ENCODE measurements at regions not wholly inside any gene's neighbourhood (a gene's known extent, or its start where the extent isn't known, plus 50 kb on each side); places are given as distances from the start of the nearest gene placed in this dataset.
A peak's percentile ranks its signal among the peaks of the same experiment; 100 is the strongest.

GRCh38 chr3:5542472-5542871 lies 355.0 kb downstream of the EDEM1 start:
- ATAC-seq = no peak
- H3K27ac Mint-ChIP-seq = no peak overlapping the region
- no peak for DNase-seq
- H3K4me3 Mint-ChIP-seq = no peak overlapping the region
- H3K4me1 Mint-ChIP-seq = no peaks in the 10 kb centered on the region
- no peaks in the 10 kb centered on the region for H3K27me3 Mint-ChIP-seq
- H3K9me3 Mint-ChIP-seq = peaks cover 13 to 25% of the 10 kb centered on the region in 2 donors

GRCh38 chr3:5543047-5543446 lies 355.5 kb downstream of the EDEM1 start:
- H3K4me3 Mint-ChIP-seq = no peak overlapping the region

GRCh38 chr3:5545719-5546118 lies 358.2 kb downstream of the EDEM1 start:
- Mint-ChIP-seq H3K4me1 (no peaks in the 10 kb centered on the region), H3K9me3 (peaks cover 13 to 33% of the 10 kb centered on the region in 2 donors), H3K4me3 (no peak overlapping the region), H3K27ac (no peak overlapping the region), H3K27me3 (no peaks in the 10 kb centered on the region)
- ATAC-seq (no peak), DNase-seq (no peak)

More at GRCh38 chr3:5543047-5543446, 355.5 kb downstream of the EDEM1 start:
- H3K9me3 Mint-ChIP-seq = peaks cover 13 to 25% of the 10 kb centered on the region in 2 donors
- ATAC-seq (no peak), DNase-seq (no peak)
- H3K4me1 Mint-ChIP-seq = no peaks in the 10 kb centered on the region
- H3K27ac Mint-ChIP-seq = no peak overlapping the region
- H3K27me3 Mint-ChIP-seq = no peaks in the 10 kb centered on the region

- Mint-ChIP-seq H3K4me1 (no peaks in the 10 kb centered on the region), H3K27me3 (no peaks in the 10 kb centered on the region), H3K27ac (no peak overlapping the region), H3K4me3 (no peak overlapping the region), H3K9me3 (peaks cover 0 to 9% of the 10 kb centered on the region in 2 donors)
- DNase-seq (no peak), ATAC-seq (no peak)
Observed at GRCh38 chr3:5553203-5553602, 365.7 kb downstream of the EDEM1 start.

- Mint-ChIP-seq H3K4me3 (no peak overlapping the region), H3K27me3 (no peaks in the 10 kb centered on the region), H3K9me3 (no peaks in the 10 kb centered on the region), H3K4me1 (no peaks in the 10 kb centered on the region), H3K27ac (no peak overlapping the region)
- ATAC-seq = no peak
- no peak for DNase-seq
Observed at GRCh38 chr3:5554245-5554747, 366.8 kb downstream of the EDEM1 start.

- no peaks in the 10 kb centered on the region for H3K27me3 Mint-ChIP-seq
- ATAC-seq (peak; percentile 60), DNase-seq (no peak)
Observed at GRCh38 chr3:5560199-5560598, 372.7 kb downstream of the EDEM1 start.

GRCh38 chr3:5563537-5564277 lies 376.2 kb downstream of the EDEM1 start:
- H3K4me1 Mint-ChIP-seq = peaks cover 4% of the 10 kb centered on the region
- ATAC-seq = peak; percentile 64
- no peak overlapping the region for H3K4me3 Mint-ChIP-seq
- peaks cover 0 to 5% of the 10 kb centered on the region in 2 donors for H3K9me3 Mint-ChIP-seq
- H3K27ac Mint-ChIP-seq = peak overlapping the region; percentile 95 to 96
- H3K27me3 Mint-ChIP-seq = no peaks in the 10 kb centered on the region
- peak in 1 of 2 donors; percentile 21 for DNase-seq

More at GRCh38 chr3:5560199-5560598, 372.7 kb downstream of the EDEM1 start:
- peaks cover 4% of the 10 kb centered on the region for H3K4me1 Mint-ChIP-seq
- no peak overlapping the region for H3K4me3 Mint-ChIP-seq
- H3K9me3 Mint-ChIP-seq = peaks cover 0 to 5% of the 10 kb centered on the region in 2 donors
- peak overlapping the region in 1 of 2 donors; percentile 69 for H3K27ac Mint-ChIP-seq

- Mint-ChIP-seq H3K4me3 (no peak overlapping the region), H3K27ac (peak overlapping the region in 1 of 2 donors; percentile 95), H3K9me3 (peaks cover 0 to 5% of the 10 kb centered on the region in 2 donors), H3K27me3 (no peaks in the 10 kb centered on the region), H3K4me1 (peaks cover 4% of the 10 kb centered on the region)
- DNase-seq (no peak), ATAC-seq (no peak)
Observed at GRCh38 chr3:5564278-5564666, 376.8 kb downstream of the EDEM1 start.

- peak overlapping the region; percentile 28 to 87 for H3K27ac Mint-ChIP-seq
- peaks cover 4% of the 10 kb centered on the region for H3K4me1 Mint-ChIP-seq
Observed at GRCh38 chr3:5565026-5565425, 377.5 kb downstream of the EDEM1 start.

GRCh38 chr3:5567113-5567512 lies 379.6 kb downstream of the EDEM1 start:
- H3K27me3 Mint-ChIP-seq = no peaks in the 10 kb centered on the region
- peaks cover 0 to 5% of the 10 kb centered on the region in 2 donors for H3K9me3 Mint-ChIP-seq
- H3K27ac Mint-ChIP-seq = no peak overlapping the region
- H3K4me1 Mint-ChIP-seq = peaks cover 4% of the 10 kb centered on the region
- no peak overlapping the region for H3K4me3 Mint-ChIP-seq
- DNase-seq = no peak
- ATAC-seq = no peak

More at GRCh38 chr3:5565026-5565425, 377.5 kb downstream of the EDEM1 start:
- no peak overlapping the region for H3K4me3 Mint-ChIP-seq
- no peak for DNase-seq
- no peaks in the 10 kb centered on the region for H3K27me3 Mint-ChIP-seq
- peaks cover 0 to 5% of the 10 kb centered on the region in 2 donors for H3K9me3 Mint-ChIP-seq
- ATAC-seq = no peak

- Mint-ChIP-seq H3K27me3 (no peaks in the 10 kb centered on the region), H3K9me3 (peaks cover 0 to 2% of the 10 kb centered on the region in 2 donors)
Observed at GRCh38 chr3:5568451-5568850, 380.9 kb downstream of the EDEM1 start.

GRCh38 chr3:5569152-5569551 lies 381.6 kb downstream of the EDEM1 start:
- no peak for DNase-seq
- Mint-ChIP-seq H3K4me1 (no peaks in the 10 kb centered on the region), H3K27ac (no peak overlapping the region), H3K9me3 (no peaks in the 10 kb centered on the region), H3K27me3 (no peaks in the 10 kb centered on the region), H3K4me3 (no peak overlapping the region)
- ATAC-seq = no peak

More at GRCh38 chr3:5568451-5568850, 380.9 kb downstream of the EDEM1 start:
- no peak for DNase-seq
- Mint-ChIP-seq H3K27ac (no peak overlapping the region), H3K4me1 (peaks cover 2% of the 10 kb centered on the region), H3K4me3 (no peak overlapping the region)
- no peak for ATAC-seq

- Mint-ChIP-seq H3K4me3 (no peak overlapping the region), H3K27ac (no peak overlapping the region), H3K9me3 (no peaks in the 10 kb centered on the region), H3K27me3 (no peaks in the 10 kb centered on the region), H3K4me1 (no peaks in the 10 kb centered on the region)
- ATAC-seq = peak; percentile 15
- DNase-seq = no peak
Observed at GRCh38 chr3:5572168-5572567, 384.7 kb downstream of the EDEM1 start.

GRCh38 chr3:5576277-5577011 lies 388.9 kb downstream of the EDEM1 start:
- Mint-ChIP-seq H3K27ac (no peak overlapping the region), H3K4me3 (no peak overlapping the region)
- ATAC-seq = no peak

GRCh38 chr3:5579139-5579602 lies 391.7 kb downstream of the EDEM1 start:
- Mint-ChIP-seq H3K27me3 (no peaks in the 10 kb centered on the region), H3K4me1 (no peaks in the 10 kb centered on the region), H3K9me3 (no peaks in the 10 kb centered on the region), H3K4me3 (no peak overlapping the region), H3K27ac (no peak overlapping the region)
- DNase-seq (no peak), ATAC-seq (no peak)

More at GRCh38 chr3:5576277-5577011, 388.9 kb downstream of the EDEM1 start:
- Mint-ChIP-seq H3K27me3 (no peaks in the 10 kb centered on the region), H3K4me1 (no peaks in the 10 kb centered on the region), H3K9me3 (no peaks in the 10 kb centered on the region)
- no peak for DNase-seq

- DNase-seq (no peak), ATAC-seq (no peak)
- no peaks in the 10 kb centered on the region for H3K4me1 Mint-ChIP-seq
- H3K4me3 Mint-ChIP-seq = no peak overlapping the region
- no peaks in the 10 kb centered on the region for H3K27me3 Mint-ChIP-seq
- no peak overlapping the region for H3K27ac Mint-ChIP-seq
- H3K9me3 Mint-ChIP-seq = no peaks in the 10 kb centered on the region
Observed at GRCh38 chr3:5579946-5580345, 392.4 kb downstream of the EDEM1 start.
